ENCODE measurements at regions not wholly inside any gene's neighbourhood (a gene's known extent, or its start where the extent isn't known, plus 50 kb on each side); places are given as distances from the start of the nearest gene placed in this dataset.

- TF ChIP-seq CTCF (IDR thresholded peaks at IDR 0.05 in 2 of 3, conservative IDR thresholded peaks at IDR 0.05 in 1 of 3; ENCODE audit: borderline replicate concordance in 1 of 3, insufficient read depth in 1 of 3, low read depth in 2 of 3, low read length in 2 of 3) (peak; percentile 18 to 65 (median 52); a peak in 3 of 6 replicates), POLR2A (IDR thresholded peaks at IDR 0.05; ENCODE audit: borderline replicate concordance, extremely low read depth, insufficient read depth, insufficient read length) (no peak), RAD21 (IDR thresholded peaks at IDR 0.05; ENCODE audit: low read depth) (peak; percentile 63), EGR1 (IDR thresholded peaks at IDR 0.05; ENCODE audit: low read depth) (no peak), ATF3 (IDR thresholded peaks at IDR 0.05) (no peak)
Measured at GRCh38 chr13:90867336-90867683, 480.2 kb upstream of the MIR17HG start.

Data from HCT116 (cell line).